GM19035 (cell line): ENCODE measurements at regions not wholly inside any gene's neighbourhood (a gene's known extent, or its start where the extent isn't known, plus 50 kb on each side); places are given as distances from the start of the nearest gene placed in this dataset.

Experiments
- ATAC-seq: cut with Tn5 transposase; IDR thresholded peaks from one replicate; pipeline ENCODE4 v1.9.1; 2021; ENCODE audit not compliant: unreplicated experiment

- ATAC-seq, result no peak
Measured at GRCh38 chr1:13965770-13966398, 265.9 kb downstream of the PRDM2 start.

DNA sequence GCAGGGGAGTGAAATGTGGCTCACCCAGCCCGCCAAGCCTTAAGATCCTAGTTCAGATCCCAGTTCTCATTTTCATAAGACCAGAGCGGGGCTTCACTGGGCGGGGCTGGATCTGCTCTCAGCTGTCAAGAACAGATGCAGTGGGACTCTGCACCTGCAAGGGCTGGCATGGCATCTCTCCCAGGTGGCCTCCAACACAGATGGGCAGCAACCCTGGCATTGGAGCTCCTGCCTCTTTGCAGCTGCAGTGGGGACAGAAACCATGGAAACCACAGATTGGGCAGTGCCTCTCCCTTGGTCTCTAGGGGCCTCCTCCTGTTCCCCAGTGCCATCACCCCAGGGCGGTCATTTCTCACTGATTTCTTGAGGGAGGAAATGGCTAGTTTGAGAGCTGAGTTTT is 267.7 kb downstream of the PRDM2 start:
- no peak for ATAC-seq

DNA sequence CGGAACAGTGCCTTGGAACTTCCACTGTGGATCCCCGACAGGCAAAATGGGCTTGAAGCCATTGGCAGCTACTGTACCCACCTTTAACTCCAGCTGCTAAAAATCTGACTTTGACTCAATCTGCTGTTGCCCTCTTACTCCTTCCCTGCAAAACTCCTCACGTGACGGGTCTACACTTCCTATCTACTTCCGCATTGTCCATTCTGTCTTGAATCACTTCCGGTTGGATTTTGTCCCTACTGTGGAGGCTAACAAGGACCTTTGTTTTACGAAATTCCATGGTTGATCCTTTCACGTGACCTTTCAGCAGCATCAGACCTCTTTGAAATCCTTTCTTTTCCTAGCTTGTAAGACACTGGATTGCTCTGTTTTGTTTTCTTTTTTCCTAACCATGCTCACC is 268.4 kb downstream of the PRDM2 start:
- ATAC-seq, result no peak

GRCh38 chr1:13970631-13971247 is 270.8 kb downstream of the PRDM2 start:
- no peak for ATAC-seq

- ATAC-seq, result no peak
Measured at GRCh38 chr1:13976485-13976884, 276.5 kb downstream of the PRDM2 start.

DNA sequence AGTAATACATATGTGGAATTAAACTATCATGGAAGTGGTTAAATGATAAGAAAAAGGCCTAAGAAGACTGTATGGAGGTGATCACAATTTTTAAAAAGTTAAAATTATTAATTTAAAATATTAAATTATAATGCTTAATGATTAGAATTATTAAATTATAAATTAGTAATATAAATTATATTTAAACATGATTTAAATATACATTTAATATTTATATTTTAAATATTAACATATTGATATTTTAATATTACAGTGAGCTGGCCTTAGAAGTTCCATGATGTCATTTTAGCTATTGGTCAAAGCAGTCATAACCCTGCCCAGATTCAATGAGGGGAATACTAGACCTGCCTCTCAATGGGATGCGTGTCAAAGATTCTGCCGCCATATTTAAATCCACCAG is 281.2 kb downstream of the PRDM2 start:
- no peak for ATAC-seq

- ATAC-seq, result no peak
Measured at GRCh38 chr1:13983393-13983792, 283.4 kb downstream of the PRDM2 start.

DNA sequence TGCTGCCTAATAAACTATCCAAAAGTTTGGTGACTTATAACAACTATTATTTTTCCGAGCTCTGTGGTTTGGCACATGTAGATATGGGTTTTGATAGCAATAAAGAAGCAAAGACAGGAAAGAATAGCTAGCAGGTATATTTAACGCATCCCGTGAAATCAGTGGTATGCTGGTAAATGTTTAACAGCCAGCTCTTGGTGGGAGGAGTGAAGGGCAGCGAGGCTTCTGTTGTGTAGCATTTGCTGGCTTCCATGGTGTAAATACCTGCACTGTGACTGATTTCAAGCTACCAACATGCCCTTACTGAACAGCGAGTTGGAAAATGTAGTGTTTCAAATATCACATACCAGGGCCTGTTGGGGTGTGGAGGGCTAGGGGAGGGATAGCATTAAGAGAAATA is 291.0 kb downstream of the PRDM2 start:
- ATAC-seq, result no peak

- ATAC-seq, result no peak
Measured at GRCh38 chr1:13992489-13993285, 292.7 kb downstream of the PRDM2 start.

DNA sequence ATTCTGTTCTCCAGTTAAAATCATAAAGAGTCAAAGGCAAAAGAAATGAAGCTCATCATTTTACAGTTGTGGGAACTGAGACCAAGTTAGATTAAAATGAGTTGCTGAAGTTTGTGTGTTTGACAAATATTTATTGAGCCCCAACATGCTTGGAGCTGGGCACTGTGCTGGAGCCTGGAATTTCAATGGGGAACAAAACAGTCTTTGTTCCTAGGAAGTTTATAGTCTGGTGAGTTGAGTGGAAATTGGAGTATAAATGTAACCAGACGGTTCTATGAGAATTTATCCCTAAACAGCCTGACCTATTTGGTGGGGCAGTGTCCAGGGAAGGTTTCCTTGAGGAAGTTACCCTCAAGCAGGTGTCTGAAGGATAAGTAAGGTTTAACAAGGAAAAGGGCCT is 294.4 kb downstream of the PRDM2 start:
- no peak for ATAC-seq

DNA sequence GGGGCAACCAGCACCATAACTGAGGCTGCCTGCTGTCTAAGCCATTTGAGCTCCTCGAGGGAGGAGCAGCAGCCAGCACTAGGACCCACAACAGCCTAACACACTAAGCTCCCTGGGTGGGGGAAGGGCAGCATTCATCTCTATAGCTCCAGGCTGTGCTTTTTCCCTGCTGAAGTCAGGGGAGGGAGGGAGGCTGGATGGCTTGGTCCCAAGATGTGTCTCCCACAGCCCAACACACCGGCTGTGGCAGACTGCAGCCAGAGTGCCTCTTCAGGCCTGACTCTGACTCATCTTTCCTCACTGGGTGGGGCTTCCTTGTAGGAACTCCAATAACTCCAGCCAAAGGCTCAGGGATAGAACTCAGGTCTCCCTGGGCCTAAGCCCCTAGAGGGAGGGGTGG is 296.3 kb downstream of the PRDM2 start:
- no peak for ATAC-seq

DNA sequence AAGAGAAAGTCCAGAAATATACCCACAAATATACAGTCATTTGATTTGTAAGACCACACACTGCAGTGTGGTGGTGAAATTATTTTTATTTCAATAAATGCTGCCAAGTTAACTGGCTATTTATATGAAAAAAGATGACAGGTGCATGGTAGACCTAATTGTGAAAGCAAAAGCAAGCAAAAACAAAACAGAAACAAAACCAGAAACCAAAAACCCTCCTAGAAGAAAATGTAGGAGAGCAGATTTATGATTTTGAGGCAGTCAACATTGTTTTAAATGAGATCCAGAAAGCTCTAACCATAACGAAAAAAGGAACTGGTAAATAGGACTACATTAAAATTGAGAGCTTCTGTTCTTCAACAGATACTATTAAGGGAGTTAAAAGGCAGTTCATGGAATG is 303.6 kb downstream of the PRDM2 start:
- ATAC-seq, result no peak

GRCh38 chr1:14009582-14009981 is 309.6 kb downstream of the PRDM2 start:
- ATAC-seq, result no peak

GRCh38 chr1:14010476-14010875 is 310.5 kb downstream of the PRDM2 start:
- no peak for ATAC-seq

- no peak for ATAC-seq
Measured at GRCh38 chr1:14011132-14011531, 311.1 kb downstream of the PRDM2 start.

DNA sequence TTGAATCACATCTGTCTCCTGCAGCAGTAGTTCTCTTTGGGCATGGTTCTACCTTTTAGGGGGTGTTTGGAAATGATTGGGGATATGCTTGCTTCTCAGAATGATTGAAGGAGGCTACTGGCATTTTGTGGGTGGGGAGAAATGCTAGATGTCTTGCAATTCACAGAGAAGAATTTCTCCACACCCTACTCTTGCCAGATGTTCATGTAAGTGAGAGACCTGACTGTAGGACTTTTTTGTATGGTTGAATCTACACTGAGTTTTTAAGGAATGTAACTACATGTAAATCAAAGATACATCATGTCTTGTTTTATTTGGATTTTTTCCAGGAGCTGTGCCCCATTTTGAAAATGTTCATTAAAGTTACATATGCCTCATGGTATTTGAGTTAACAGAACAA is 311.9 kb downstream of the PRDM2 start:
- no peak for ATAC-seq

DNA sequence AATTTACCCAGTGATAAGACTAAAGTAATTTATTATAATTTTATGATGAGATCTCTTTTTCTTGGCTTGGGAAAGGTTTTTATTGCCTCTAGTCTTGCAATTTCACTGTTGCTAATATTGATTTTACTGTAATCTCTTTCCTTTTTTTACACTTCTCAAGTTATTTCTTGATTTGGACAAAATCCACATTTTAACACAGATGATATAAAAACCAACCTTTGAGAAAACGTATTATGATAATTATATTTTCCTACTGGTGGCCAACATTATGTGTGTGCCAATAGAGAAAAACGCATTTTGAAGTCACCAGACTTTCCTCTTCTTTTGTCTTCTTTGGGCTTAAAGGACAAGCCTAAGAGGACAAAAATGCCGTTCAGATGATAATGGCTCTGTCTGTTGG is 314.9 kb downstream of the PRDM2 start:
- no peak for ATAC-seq

- no peak for ATAC-seq
Measured at GRCh38 chr1:14015917-14016316, 315.9 kb downstream of the PRDM2 start.

DNA sequence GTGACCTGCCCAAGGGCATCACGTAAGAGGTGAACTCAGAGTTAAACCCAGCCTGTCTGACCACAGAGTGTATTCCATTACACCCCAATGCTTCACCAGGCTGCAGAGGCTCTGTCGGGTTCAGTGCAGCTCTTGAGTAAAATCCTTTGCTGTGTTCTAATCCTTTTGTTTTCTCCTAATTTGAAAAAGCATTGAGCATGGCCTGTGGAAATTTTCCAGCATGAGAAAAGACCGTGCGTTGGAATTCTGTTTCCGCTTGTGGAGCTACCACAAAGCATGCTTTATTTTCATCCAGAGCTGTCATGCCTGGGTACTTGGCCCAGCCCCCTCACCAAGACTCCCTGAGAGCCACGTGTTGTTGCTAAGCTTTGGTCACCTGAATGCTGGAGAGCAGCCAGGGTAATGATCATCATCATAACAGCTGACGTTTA is 317.6 kb downstream of the PRDM2 start:
- no peak for ATAC-seq

DNA sequence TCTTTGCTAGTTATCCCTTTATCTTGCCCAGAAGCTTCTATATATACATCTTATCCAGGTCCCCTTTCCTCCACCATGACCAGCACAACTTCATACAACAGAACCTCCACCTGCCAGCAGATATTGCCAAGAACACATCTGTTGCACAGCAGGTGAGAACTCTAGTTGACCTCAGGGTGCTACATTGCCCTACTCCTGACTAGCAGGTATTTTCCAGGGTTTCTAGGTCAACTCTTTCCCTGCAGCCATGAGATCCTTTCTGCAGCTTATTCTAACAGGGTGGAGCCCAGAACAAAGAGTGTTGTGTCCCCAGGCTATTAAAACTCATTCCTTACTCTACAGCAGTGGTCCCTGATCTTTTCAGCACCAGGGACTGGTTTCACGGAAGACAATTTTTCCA is 319.5 kb downstream of the PRDM2 start:
- ATAC-seq, result no peak

DNA sequence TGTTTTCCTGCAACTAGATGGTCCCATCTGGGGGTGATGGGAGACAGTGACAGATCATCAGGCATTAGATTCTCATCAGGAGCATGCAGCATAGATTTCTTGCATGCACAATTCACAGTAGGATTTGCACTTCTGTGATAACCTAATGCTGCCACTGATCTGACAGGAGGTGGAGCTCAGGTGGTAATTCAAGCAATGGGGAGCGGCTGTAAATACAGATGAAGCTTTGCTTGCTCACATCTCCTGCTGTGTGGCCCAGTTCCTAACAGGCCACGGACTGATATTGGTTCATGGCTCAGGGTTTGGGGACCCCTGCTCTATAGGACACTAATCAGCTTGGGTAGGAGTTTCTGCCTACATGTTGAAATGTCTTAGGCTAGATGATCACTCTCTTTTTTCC is 320.0 kb downstream of the PRDM2 start:
- ATAC-seq, result no peak

GRCh38 chr1:14027099-14027498 is 327.1 kb downstream of the PRDM2 start:
- ATAC-seq, result no peak
